ENCODE measurements at regions not wholly inside any gene's neighbourhood (a gene's known extent, or its start where the extent isn't known, plus 50 kb on each side); places are given as distances from the start of the nearest gene placed in this dataset.

DNA sequence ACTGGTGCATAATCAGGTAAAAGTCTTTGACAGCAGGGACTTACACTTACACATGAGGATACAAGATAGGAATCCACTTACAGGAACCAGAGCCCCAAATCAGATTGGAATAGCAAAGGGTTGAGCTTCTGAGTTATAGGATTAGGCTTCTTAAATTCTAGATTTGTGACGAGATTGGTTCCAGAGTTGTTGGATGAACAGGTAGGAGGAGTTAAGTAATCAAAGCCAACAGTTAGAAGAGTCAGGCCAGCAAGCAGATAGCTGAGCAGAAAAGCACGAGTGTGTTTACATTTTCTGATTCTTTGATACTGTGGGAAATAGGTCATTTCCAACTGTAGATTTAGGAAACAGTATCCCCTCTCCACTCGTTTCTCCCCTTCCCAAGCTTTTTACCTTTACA lies 167.0 kb downstream of the MDFIC start:
- Histone ChIP-seq H3K36me3 (ENCODE audit: insufficient read depth, low read length) (no peaks in the 10 kb centered on the region), H3K4me1 (ENCODE audit: insufficient read depth, low read length) (peaks cover 3% of the 10 kb centered on the region; the same call in 1 of the 2 replicates), H3K9me3 (ENCODE audit: control insufficient read depth, insufficient read depth, low read length) (no peaks in the 10 kb centered on the region), H3K9ac (ENCODE audit: low read depth, low read length) (no peak overlapping the region)

- Histone ChIP-seq H3K4me1 (ENCODE audit: insufficient read depth, low read length) (peaks cover 3% of the 10 kb centered on the region; the same call in 1 of the 2 replicates), H3K36me3 (ENCODE audit: insufficient read depth, low read length) (no peaks in the 10 kb centered on the region), H3K9me3 (ENCODE audit: control insufficient read depth, insufficient read depth, low read length) (no peaks in the 10 kb centered on the region), H3K9ac (ENCODE audit: low read depth, low read length) (no peak overlapping the region)
These were observed 165.5 kb downstream of the MDFIC start for GRCh38 chr7:115087437-115087836.

- no peaks in the 10 kb centered on the region for H3K9me3 ChIP-seq (ENCODE audit: control insufficient read depth, insufficient read depth, low read length)
- no peak overlapping the region for H3K9ac ChIP-seq (ENCODE audit: low read depth, low read length)
- no peaks in the 10 kb centered on the region for H3K36me3 ChIP-seq (ENCODE audit: insufficient read depth, low read length)
- peaks cover 3% of the 10 kb centered on the region; the same call in 1 of the 2 replicates for H3K4me1 ChIP-seq (ENCODE audit: insufficient read depth, low read length)
These were observed 164.4 kb downstream of the MDFIC start for GRCh38 chr7:115086146-115086841.

DNA sequence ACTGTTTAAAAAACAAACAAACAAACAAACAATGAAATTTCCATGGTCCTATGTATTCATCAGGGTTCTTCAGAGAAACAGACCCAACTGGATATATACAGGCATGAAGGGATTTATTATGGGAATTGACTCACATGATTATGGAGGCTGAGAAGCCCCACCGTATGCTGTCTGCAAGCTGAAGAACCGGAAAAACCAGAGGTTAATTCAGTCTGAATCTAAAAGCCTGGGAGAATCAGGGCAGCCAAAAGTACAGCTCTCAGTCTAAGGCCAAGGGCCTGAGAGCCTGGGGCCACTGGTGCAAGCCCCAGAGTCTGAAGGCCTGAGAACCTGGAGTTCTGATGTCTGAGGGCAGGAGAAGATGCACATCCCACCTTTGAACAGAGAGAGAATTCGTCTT lies 163.5 kb downstream of the MDFIC start:
- H3K9ac ChIP-seq (ENCODE audit: low read depth, low read length), result no peak overlapping the region
- no peaks in the 10 kb centered on the region for H3K9me3 ChIP-seq (ENCODE audit: control insufficient read depth, insufficient read depth, low read length)
- H3K4me1 ChIP-seq (ENCODE audit: insufficient read depth, low read length), result peaks cover 3% of the 10 kb centered on the region; the same call in 1 of the 2 replicates
- H3K36me3 ChIP-seq (ENCODE audit: insufficient read depth, low read length), result no peaks in the 10 kb centered on the region

DNA sequence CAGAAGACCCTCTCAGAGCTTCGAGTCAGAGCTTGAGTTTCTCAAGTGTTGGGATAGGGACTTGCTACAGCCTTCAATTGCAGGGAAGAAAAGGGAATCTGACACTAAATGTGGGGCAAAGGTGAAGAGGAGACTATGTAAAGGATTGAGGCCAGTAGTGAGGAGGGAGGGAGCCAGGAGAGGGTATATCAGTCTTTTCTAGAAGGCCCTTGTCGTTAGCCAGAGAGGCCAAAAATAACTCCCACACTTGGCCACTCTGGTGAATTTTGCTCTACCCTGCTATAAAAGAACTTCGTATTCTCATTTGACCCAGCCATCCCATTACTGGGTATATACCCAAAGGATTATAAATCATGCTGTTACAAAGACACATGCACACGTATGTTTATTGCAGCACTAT lies 162.0 kb downstream of the MDFIC start:
- Histone ChIP-seq H3K36me3 (ENCODE audit: insufficient read depth, low read length) (no peaks in the 10 kb centered on the region), H3K9ac (ENCODE audit: low read depth, low read length) (no peak overlapping the region), H3K9me3 (ENCODE audit: control insufficient read depth, insufficient read depth, low read length) (no peaks in the 10 kb centered on the region), H3K4me1 (ENCODE audit: insufficient read depth, low read length) (peaks cover 3% of the 10 kb centered on the region; the same call in 1 of the 2 replicates)

GRCh38 chr7:115081772-115082171 lies 159.9 kb downstream of the MDFIC start:
- no peaks in the 10 kb centered on the region for H3K36me3 ChIP-seq (ENCODE audit: insufficient read depth, low read length)
- H3K9ac ChIP-seq (ENCODE audit: low read depth, low read length), result no peak overlapping the region
- no peaks in the 10 kb centered on the region for H3K9me3 ChIP-seq (ENCODE audit: control insufficient read depth, insufficient read depth, low read length)

GRCh38 chr7:115078851-115079250 lies 157.0 kb downstream of the MDFIC start:
- Histone ChIP-seq H3K9me3 (ENCODE audit: control insufficient read depth, insufficient read depth, low read length) (no peaks in the 10 kb centered on the region), H3K9ac (ENCODE audit: low read depth, low read length) (no peak overlapping the region), H3K4me1 (ENCODE audit: insufficient read depth, low read length) (no peaks in the 10 kb centered on the region), H3K36me3 (ENCODE audit: insufficient read depth, low read length) (no peaks in the 10 kb centered on the region)

More at GRCh38 chr7:115081772-115082171, 159.9 kb downstream of the MDFIC start:
- no peaks in the 10 kb centered on the region for H3K4me1 ChIP-seq (ENCODE audit: insufficient read depth, low read length)

DNA sequence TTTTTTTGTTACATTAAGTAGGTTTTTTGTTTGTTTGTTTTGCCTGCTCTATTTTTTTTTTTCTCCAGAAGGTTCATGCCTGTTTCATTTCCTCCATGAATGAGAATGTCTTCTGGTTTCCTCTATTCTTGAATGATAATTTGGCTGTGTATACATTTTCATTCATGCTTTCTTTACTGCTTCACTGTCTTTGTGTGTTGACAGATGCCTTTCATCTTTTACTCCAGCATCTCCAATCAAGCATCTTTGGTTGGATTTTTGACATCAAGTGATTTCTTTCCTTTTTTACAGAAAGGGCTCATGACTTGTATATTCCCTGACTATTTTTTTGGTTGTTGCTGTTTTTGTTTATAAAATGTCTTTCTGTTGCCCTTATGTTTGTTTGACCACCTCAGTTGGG lies 156.5 kb downstream of the MDFIC start:
- Histone ChIP-seq H3K9me3 (ENCODE audit: control insufficient read depth, insufficient read depth, low read length) (no peaks in the 10 kb centered on the region), H3K9ac (ENCODE audit: low read depth, low read length) (no peak overlapping the region), H3K36me3 (ENCODE audit: insufficient read depth, low read length) (no peaks in the 10 kb centered on the region), H3K4me1 (ENCODE audit: insufficient read depth, low read length) (no peaks in the 10 kb centered on the region)

DNA sequence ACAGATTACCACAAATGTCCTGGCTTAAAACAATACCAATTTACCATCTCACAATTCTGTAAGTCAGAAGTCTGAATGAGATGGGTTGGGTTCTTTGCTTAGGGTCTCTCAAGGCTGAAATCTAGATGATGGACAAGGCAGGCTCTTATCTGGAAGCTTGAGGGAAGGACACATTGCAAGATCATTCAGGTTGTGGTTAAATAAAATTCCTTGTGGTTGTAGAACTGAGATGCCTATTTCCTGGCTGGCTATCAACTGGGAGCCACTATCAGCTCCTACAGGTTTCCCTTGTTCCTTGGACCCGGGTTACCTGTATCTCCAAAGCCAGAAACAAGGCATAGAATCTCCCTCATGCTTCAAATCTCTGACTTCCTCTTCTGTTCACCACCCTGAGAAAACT lies 148.4 kb downstream of the MDFIC start:
- H3K9me3 ChIP-seq (ENCODE audit: control insufficient read depth, insufficient read depth, low read length), result no peaks in the 10 kb centered on the region
- no peak overlapping the region for H3K9ac ChIP-seq (ENCODE audit: low read depth, low read length)
- H3K36me3 ChIP-seq (ENCODE audit: insufficient read depth, low read length), result no peaks in the 10 kb centered on the region
- H3K4me1 ChIP-seq (ENCODE audit: insufficient read depth, low read length), result no peaks in the 10 kb centered on the region

All from ES-I3 (cell line).